ENCODE measurements at regions not wholly inside any gene's neighbourhood (a gene's known extent, or its start where the extent isn't known, plus 50 kb on each side); places are given as distances from the start of the nearest gene placed in this dataset.

- FAIRE-seq (no peak), DNase-seq (ENCODE audit: low read depth) (no peak)
- H3K4me3 ChIP-seq (ENCODE audit: low read depth, low read length) = no peak overlapping the region
- H3K27me3 ChIP-seq (ENCODE audit: control insufficient read depth, insufficient read depth, low read length) = no peaks in the 10 kb centered on the region
- TF ChIP-seq CTCF (IDR thresholded peaks at IDR 0.05; ENCODE audit: insufficient read depth, low read length, severe bottlenecking) = no peak
- H3K36me3 ChIP-seq (ENCODE audit: control insufficient read depth, insufficient read depth, low read length) = no peaks in the 10 kb centered on the region
Observed at GRCh38 chr14:42734041-42734440, 1127.4 kb downstream of the LRFN5 start.

- FAIRE-seq (no peak), DNase-seq (ENCODE audit: low read depth) (no peak)
- H3K27me3 ChIP-seq (ENCODE audit: control insufficient read depth, insufficient read depth, low read length) = no peaks in the 10 kb centered on the region
- no peaks in the 10 kb centered on the region for H3K36me3 ChIP-seq (ENCODE audit: control insufficient read depth, insufficient read depth, low read length)
- no peak for TF ChIP-seq CTCF (IDR thresholded peaks at IDR 0.05; ENCODE audit: insufficient read depth, low read length, severe bottlenecking)
- H3K4me3 ChIP-seq (ENCODE audit: low read depth, low read length) = no peak overlapping the region
Observed at GRCh38 chr14:42732005-42732404, 1125.3 kb downstream of the LRFN5 start.

GRCh38 chr14:42731480-42731879, 1124.8 kb downstream of the LRFN5 start:
- H3K27me3 ChIP-seq (ENCODE audit: control insufficient read depth, insufficient read depth, low read length) = no peaks in the 10 kb centered on the region
- H3K36me3 ChIP-seq (ENCODE audit: control insufficient read depth, insufficient read depth, low read length) = no peaks in the 10 kb centered on the region
- FAIRE-seq = no peak
- H3K4me3 ChIP-seq (ENCODE audit: low read depth, low read length) = no peak overlapping the region
- no peak for TF ChIP-seq CTCF (IDR thresholded peaks at IDR 0.05; ENCODE audit: insufficient read depth, low read length, severe bottlenecking)
- DNase-seq (ENCODE audit: low read depth) = no peak

- no peak overlapping the region for H3K4me3 ChIP-seq (ENCODE audit: low read depth, low read length)
- H3K36me3 ChIP-seq (ENCODE audit: control insufficient read depth, insufficient read depth, low read length) = no peaks in the 10 kb centered on the region
- TF ChIP-seq CTCF (IDR thresholded peaks at IDR 0.05; ENCODE audit: insufficient read depth, low read length, severe bottlenecking) = no peak
- no peak for DNase-seq (ENCODE audit: low read depth)
- FAIRE-seq = no peak
- no peaks in the 10 kb centered on the region for H3K27me3 ChIP-seq (ENCODE audit: control insufficient read depth, insufficient read depth, low read length)
Observed at GRCh38 chr14:42729681-42730080, 1123.0 kb downstream of the LRFN5 start.

GRCh38 chr14:42719391-42719790, 1112.7 kb downstream of the LRFN5 start:
- FAIRE-seq = no peak
- no peaks in the 10 kb centered on the region for H3K36me3 ChIP-seq (ENCODE audit: control insufficient read depth, insufficient read depth, low read length)
- no peaks in the 10 kb centered on the region for H3K27me3 ChIP-seq (ENCODE audit: control insufficient read depth, insufficient read depth, low read length)
- DNase-seq (ENCODE audit: low read depth) = no peak
- TF ChIP-seq CTCF (IDR thresholded peaks at IDR 0.05; ENCODE audit: insufficient read depth, low read length, severe bottlenecking) = no peak
- no peak overlapping the region for H3K4me3 ChIP-seq (ENCODE audit: low read depth, low read length)

- H3K36me3 ChIP-seq (ENCODE audit: control insufficient read depth, insufficient read depth, low read length) = no peaks in the 10 kb centered on the region
- H3K4me3 ChIP-seq (ENCODE audit: low read depth, low read length) = no peak overlapping the region
- TF ChIP-seq CTCF (IDR thresholded peaks at IDR 0.05; ENCODE audit: insufficient read depth, low read length, severe bottlenecking) = no peak
- DNase-seq (ENCODE audit: low read depth) (peak; percentile 7), FAIRE-seq (no peak)
- H3K27me3 ChIP-seq (ENCODE audit: control insufficient read depth, insufficient read depth, low read length) = no peaks in the 10 kb centered on the region
Observed at GRCh38 chr14:42715316-42715715, 1108.6 kb downstream of the LRFN5 start.
